ENCODE measurements at regions not wholly inside any gene's neighbourhood (a gene's known extent, or its start where the extent isn't known, plus 50 kb on each side); places are given as distances from the start of the nearest gene placed in this dataset.

DNA sequence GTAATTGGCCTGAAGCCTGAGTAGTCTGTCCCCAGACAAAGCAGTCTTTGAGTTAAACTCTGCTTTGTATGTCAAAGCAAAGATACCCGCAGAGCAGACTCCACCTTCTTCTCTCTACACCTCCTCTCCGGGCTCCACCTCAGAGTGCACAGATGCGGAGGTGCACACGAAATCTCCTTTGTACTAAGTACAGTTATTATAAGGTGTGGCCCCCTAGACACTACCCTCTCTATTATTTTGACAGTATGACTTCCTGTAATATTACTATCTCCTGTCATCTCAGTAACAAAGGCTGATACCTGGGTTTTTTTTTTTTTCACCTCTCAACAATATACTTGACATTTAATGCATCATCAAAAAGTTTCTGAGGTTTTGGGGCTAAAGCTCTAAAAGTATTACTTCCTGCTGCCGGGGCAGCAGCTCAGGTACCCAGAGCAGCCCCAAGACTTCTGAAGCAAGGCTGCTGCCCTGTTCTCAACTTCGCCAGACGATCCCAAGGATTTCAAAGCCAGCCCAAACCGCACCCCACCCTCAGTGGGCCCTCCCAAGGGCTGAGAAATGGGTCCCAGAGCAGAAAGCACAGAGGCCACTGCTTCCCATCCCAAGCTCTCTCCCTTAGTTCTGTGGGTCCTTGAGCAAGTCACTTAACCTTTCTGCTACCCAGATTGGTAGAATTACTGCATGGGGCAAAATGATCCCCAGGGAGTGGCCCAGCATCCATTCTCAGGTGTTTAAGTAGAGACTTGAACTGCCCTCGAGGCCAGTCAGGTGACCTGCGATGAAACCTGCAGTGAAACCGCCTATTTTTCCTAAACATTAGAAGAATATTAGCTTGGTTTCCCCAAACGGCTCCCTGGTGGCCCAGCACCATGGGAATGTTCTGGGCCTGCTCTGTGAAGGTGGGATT, 180.6 kb downstream of the FOXO1 start:
- Mint-ChIP-seq H3K9me3 (ENCODE audit: low read depth) (no peaks in the 10 kb centered on the region), H3K27ac (no peak overlapping the region), H3K27me3 (peaks cover 22% of the 10 kb centered on the region), H3K36me3 (ENCODE audit: insufficient read depth) (no peaks in the 10 kb centered on the region), H3K4me1 (ENCODE audit: low read depth) (peaks cover 8% of the 10 kb centered on the region), H3K4me3 (ENCODE audit: low read depth) (no peak overlapping the region)
- DNase-seq (ENCODE audit: low spot score, unreplicated experiment) = no peak
- TF ChIP-seq CTCF (IDR thresholded peaks at IDR 0.05; ENCODE audit: unreplicated experiment) = no peak

DNA sequence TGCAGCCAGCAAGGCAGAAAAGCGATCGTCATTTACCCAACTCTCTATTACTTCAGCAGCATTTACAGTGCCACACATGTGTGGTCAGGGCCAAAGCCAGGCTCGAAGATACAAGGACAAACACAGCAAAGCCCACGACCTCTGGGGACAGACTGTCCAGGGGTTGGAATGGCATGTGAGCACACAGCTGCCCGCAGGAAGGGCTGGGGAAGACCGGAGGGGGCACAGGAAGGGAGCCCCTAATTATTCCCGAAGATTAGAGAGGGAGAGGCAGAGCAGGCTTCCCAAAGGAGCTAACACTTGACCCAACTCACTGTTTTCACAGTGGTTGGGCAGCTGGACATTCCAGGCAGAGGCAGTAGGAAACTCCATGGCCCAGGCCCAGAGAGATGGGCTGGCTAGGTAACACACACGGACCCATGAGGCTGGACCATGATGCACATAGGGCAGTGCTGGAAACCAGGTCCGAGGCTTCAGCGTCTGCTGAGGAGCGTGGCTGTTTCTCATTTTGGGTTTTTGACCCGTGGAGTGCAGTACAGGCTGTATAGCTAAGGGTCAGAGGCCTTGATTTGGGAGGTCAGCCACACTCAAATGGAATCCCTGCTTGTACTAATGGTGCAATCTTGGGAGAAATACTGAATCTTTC, 179.8 kb downstream of the FOXO1 start:
- DNase-seq (ENCODE audit: low spot score, unreplicated experiment) = no peak
- TF ChIP-seq CTCF (IDR thresholded peaks at IDR 0.05; ENCODE audit: unreplicated experiment) = no peak
- no peaks in the 10 kb centered on the region for H3K9me3 Mint-ChIP-seq (ENCODE audit: low read depth)
- H3K4me3 Mint-ChIP-seq (ENCODE audit: low read depth) = no peak overlapping the region
- peaks cover 19% of the 10 kb centered on the region for H3K27me3 Mint-ChIP-seq
- H3K36me3 Mint-ChIP-seq (ENCODE audit: insufficient read depth) = no peaks in the 10 kb centered on the region
- peaks cover 4% of the 10 kb centered on the region for H3K4me1 Mint-ChIP-seq (ENCODE audit: low read depth)
- no peak overlapping the region for H3K27ac Mint-ChIP-seq

DNA sequence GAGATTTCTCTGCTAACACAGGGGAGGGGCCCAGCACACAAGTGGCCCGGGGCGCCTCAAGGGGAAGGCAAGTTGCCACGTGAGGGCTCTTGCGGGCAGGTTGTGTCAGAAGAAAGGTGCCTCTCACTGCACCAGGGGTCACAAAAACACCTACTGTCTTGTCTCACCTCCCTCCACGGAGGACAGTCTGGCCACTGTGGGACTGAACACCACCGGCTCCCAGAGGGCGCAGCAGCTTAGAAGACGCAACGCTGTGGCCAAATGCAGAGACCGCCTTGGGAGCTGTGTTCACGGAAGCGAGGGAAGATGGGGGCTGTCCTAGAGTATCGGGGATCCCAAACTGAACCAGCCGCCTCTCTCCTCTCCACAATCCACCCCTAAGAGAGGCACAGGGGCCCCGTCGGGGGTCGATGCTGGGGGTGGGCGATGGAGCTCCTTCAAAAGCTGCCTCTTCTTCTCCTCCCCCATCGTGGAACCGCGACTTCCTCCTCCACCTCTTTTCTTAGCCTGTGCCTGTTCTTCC, 177.5 kb downstream of the FOXO1 start:
- no peaks in the 10 kb centered on the region for H3K4me1 Mint-ChIP-seq (ENCODE audit: low read depth)
- H3K27ac Mint-ChIP-seq = no peak overlapping the region
- DNase-seq (ENCODE audit: low spot score, unreplicated experiment) = no peak
- no peak for TF ChIP-seq CTCF (IDR thresholded peaks at IDR 0.05; ENCODE audit: unreplicated experiment)
- H3K36me3 Mint-ChIP-seq (ENCODE audit: insufficient read depth) = no peaks in the 10 kb centered on the region
- H3K9me3 Mint-ChIP-seq (ENCODE audit: low read depth) = no peaks in the 10 kb centered on the region
- H3K27me3 Mint-ChIP-seq = peaks cover 18% of the 10 kb centered on the region
- H3K4me3 Mint-ChIP-seq (ENCODE audit: low read depth) = no peak overlapping the region

GRCh38 chr13:40490086-40490758, 176.2 kb downstream of the FOXO1 start:
- H3K27me3 Mint-ChIP-seq = peaks cover 10% of the 10 kb centered on the region
- no peak overlapping the region for H3K4me3 Mint-ChIP-seq (ENCODE audit: low read depth)
- H3K36me3 Mint-ChIP-seq (ENCODE audit: insufficient read depth) = no peaks in the 10 kb centered on the region
- no peaks in the 10 kb centered on the region for H3K9me3 Mint-ChIP-seq (ENCODE audit: low read depth)
- peak overlapping the region; percentile 13 for H3K27ac Mint-ChIP-seq
- TF ChIP-seq CTCF (IDR thresholded peaks at IDR 0.05; ENCODE audit: unreplicated experiment) = no peak
- no peak for DNase-seq (ENCODE audit: low spot score, unreplicated experiment)
- H3K4me1 Mint-ChIP-seq (ENCODE audit: low read depth) = peaks cover 4% of the 10 kb centered on the region

DNA sequence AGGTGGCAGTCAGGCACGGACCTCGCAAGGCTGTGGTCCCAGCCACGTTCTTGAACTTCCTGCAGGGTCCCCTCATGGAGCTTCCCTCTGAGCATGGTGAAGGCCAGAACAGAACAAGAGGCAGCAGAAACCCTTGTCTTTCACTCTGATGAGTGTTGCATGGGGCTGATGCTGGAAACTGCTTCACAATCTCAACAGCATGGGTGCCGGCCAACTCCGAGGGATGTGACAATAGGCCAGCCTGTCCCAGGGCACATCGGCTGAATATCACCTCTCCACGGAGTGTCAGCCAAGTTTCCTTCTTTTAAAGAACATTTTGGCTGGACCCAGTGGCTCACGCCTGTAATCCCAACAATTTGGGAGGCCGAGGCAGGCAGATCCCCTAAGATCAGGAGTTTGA, 173.9 kb downstream of the FOXO1 start:
- no peak for TF ChIP-seq CTCF (IDR thresholded peaks at IDR 0.05; ENCODE audit: unreplicated experiment)
- no peak for DNase-seq (ENCODE audit: low spot score, unreplicated experiment)
- peaks cover 10% of the 10 kb centered on the region for H3K27me3 Mint-ChIP-seq
- H3K36me3 Mint-ChIP-seq (ENCODE audit: insufficient read depth) = no peaks in the 10 kb centered on the region
- H3K4me1 Mint-ChIP-seq (ENCODE audit: low read depth) = peaks cover 7% of the 10 kb centered on the region
- no peaks in the 10 kb centered on the region for H3K9me3 Mint-ChIP-seq (ENCODE audit: low read depth)
- H3K4me3 Mint-ChIP-seq (ENCODE audit: low read depth) = no peak overlapping the region
- H3K27ac Mint-ChIP-seq = no peak overlapping the region
